Stimulated activated CD8-positive, alpha-beta memory T cell treated with anti-CD3 and anti-CD28 coated beads, Interleukin-7, amount 100 ng/mL, for 48 hours (primary cell): ENCODE measurements at regions not wholly inside any gene's neighbourhood (a gene's known extent, or its start where the extent isn't known, plus 50 kb on each side); places are given as distances from the start of the nearest gene placed in this dataset.

Source experiments
- DNase-seq, 2 donors: peaks; one replicate each; pipeline ENCODE4 v3.0.0-alpha.2; 2020; ENCODE audit warnings: low read depth in 1 of 2; ENCODE audit errors: extremely low read depth in 1 of 2

GRCh38 chr22:48396785-48397530 is 1430.7 kb downstream of the BRD1 start:
- DNase-seq, result no peak

GRCh38 chr22:48396091-48396784 is 1431.4 kb downstream of the BRD1 start:
- DNase-seq, result no peak

DNA sequence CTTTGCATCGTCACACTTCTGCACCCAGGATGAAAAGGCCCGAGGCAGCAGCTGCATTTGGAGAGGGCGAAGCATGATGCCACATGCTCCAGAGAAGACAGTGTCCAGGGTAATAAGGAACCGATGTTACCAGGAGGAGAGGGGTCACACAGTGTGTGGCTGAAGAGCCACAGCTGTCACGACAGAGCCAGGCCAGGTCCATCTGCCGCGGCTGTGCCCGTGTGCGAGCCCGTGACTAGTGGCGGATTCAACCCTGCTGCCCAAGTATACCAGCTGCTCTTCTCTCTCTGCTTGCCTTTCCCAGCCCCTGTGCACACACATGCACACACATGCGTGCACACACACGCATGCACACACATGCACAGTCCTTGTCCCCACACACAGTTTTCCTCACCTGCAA is 1432.5 kb downstream of the BRD1 start:
- DNase-seq, result no peak

DNA sequence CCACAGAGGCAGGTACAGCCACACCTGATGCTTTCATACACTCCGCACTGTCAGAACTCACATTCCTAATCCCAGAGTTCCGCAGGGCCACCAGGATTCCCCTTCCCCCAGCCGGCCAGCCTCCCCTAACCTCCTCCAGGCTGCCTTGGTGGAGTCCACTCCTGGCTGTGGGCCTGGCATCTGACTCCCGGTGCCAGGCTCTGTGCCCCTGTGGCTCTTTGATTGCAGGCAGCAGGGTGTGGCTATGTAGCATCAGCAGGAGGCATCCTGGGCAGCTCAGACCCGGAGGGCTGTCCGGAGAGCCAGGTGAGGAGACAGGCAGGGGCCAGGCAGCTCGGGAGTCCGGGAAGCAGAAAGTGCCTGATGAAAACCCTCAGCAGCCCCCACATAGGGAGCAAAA is 1432.9 kb downstream of the BRD1 start:
- DNase-seq, result no peak

- no peak for DNase-seq
These were observed 1433.8 kb downstream of the BRD1 start for GRCh38 chr22:48393885-48394284.

- DNase-seq, result no peak
These were observed 1434.7 kb downstream of the BRD1 start for GRCh38 chr22:48393041-48393370.

DNA sequence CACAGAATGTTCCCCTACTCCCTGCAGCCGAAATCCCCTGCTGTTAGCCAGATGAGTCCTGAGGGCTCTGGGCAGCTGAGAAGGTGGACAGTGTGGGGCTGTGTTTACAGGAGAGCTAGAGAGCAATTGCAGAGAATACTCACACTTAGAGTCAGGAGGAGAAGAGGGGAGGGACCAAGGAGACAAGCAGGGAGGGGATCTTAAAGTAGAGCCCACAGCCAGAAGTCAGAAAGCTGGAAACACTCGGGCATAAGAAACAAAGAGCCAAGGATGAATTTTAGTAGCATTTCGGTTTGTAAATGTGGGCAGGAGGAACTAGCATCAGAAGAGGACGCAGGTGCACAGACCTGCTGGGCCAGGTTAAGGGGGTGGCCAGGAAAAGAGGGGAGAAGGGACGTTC is 1435.9 kb downstream of the BRD1 start:
- DNase-seq, result no peak

DNA sequence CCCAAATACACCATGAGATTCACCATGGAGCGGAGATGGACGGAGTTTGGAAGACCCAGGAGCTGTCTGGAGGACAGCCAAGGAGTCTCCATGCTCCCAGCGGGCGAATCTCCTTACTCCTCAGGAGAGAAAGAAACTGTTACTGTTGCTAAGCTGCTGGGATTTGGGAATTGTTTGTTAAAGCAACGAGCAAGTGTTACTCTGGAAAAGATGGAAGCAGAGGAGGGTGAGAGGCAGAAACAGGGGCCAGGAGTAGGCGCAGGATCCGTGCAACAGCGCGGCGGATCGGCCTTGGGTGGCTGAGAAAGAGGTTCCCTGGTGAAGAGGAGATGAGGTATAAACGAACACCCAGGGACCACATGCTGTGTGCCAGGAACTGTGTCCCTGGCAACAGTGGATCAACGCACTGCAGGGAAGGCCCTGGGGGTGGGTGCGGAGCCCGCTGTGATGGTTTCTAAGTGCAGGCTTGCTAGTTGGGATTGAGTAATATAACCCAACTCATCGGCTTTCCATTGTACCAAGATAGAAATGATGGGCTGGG is 1436.4 kb downstream of the BRD1 start:
- no peak for DNase-seq

- DNase-seq, result no peak
These were observed 1437.8 kb downstream of the BRD1 start for GRCh38 chr22:48389916-48390315.

DNA sequence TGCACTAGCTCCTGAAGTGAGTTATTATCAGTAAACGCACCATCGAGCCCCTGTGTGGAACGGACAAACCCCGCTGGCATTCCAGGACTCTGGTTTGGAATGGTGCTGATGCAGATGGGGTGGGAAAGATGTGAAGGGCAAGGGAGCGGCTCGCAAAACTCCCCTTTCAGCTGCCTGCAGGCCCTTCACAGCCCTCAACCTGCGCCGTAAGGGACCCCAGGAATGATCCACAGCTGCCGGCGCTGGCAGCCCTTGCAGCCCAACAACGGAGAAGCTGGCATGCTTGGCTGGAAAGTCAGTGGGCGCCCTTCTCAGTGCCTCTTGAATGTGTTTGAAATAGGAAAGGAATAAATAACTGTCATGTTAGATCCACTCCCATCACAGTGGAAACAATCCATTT is 1445.5 kb downstream of the BRD1 start:
- DNase-seq, result no peak

- DNase-seq, result no peak
These were observed 1447.5 kb downstream of the BRD1 start for GRCh38 chr22:48380016-48380665.

DNA sequence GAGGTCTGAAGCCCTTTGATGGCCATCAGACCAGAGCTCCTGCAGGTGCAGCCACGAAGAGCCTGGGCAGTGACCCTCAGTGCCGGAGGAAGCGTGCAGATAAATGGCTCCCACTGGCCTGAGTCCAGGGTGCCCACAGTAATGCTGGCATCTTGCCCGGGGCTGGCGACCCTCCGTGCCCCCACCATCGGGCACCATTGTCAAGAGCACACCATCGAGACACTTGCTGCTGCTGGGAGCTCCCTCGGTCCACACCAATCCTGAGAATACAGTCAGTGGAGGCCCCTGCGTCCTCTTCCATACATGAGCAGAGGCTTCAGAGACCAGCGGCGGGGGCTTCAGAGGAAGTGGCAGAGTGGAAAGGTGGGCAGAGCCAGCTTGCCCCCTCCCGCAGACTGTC is 1448.3 kb downstream of the BRD1 start:
- DNase-seq, result no peak

DNA sequence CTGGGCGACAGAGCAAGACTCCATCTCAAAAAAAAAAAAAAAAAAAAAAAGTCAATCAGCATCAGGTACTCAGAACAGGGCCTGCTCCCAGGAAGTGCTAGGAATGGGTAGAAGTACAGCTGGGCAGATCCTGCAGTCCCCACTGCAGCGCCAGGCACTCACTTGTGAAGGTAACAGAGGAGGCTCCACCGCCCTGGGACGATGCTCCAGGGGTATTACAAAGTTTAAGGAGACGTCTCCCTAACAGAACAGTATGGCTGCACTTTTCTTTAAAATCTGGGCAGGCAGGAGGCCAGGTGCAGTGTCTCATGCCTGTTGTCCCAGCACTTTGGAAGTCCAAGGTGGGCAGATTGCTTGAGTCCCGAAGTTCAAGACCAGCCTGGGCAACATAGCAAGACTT is 1449.0 kb downstream of the BRD1 start:
- DNase-seq, result no peak

- DNase-seq, result no peak
These were observed 1450.5 kb downstream of the BRD1 start for GRCh38 chr22:48376936-48377712.

GRCh38 chr22:48376428-48376827 is 1451.2 kb downstream of the BRD1 start:
- DNase-seq, result no peak

GRCh38 chr22:48373626-48374173 is 1454.0 kb downstream of the BRD1 start:
- no peak for DNase-seq

GRCh38 chr22:48372390-48372789 is 1455.3 kb downstream of the BRD1 start:
- no peak for DNase-seq

- DNase-seq, result no peak
These were observed 1456.3 kb downstream of the BRD1 start for GRCh38 chr22:48371391-48371790.

DNA sequence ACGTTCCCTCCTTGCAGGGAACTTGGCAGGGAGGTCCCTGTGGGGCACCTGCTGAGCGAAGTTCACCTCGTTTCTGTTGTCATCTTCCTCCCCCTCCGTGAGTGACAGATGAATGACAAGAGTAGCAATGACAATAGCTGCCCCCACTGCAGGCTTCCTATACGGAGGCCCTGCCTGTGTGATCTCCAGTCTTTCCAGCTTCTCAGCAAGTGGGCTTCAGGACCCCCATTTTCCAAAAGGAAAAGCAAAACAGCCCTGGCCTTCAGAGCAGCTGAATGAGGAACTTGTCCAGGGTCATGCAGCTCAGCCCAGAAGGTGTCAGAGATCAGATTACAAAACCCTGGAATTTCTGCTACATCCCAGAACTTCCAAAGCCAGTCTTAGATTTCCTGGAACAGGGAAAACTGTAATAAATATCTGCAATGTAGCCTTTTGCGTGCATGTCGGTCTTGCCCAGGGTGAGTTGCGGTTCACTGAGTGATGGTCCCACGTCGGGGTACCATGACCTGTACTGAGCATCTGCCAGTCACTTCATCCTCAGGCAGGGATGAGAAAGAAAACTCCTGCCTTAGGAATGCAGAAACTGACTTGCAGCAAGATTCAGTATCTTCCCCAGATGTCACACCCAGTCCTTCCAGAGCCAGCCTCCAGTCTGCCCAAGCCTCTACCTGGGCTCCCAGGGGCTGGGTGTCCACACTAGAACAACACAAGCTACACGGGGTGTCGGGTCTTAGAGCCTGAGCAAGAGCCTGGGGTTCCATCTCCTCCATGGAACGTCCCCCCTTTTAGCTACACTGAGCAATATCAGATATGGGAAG is 1457.0 kb downstream of the BRD1 start:
- no peak for DNase-seq
